HL-60/S4 (cell line): ENCODE measurements at regions not wholly inside any gene's neighbourhood (a gene's known extent, or its start where the extent isn't known, plus 50 kb on each side); places are given as distances from the start of the nearest gene placed in this dataset.

Source experiments
- in situ Hi-C: fragments of 300-500 bp; cut with MboI; formaldehyde crosslinking; loops from 2 replicates; pipeline ENCODE4 v1.14.3; 2022; ENCODE audit warnings: low sequenced_read_pairs

GRCh38 chr4:173793937-173794510 lies 264.0 kb upstream of the HAND2 start:
- in situ Hi-C loops: no loop called here

GRCh38 chr4:173782660-173783059 lies 252.6 kb upstream of the HAND2 start:
- in situ Hi-C loops: no loop called here

GRCh38 chr4:173777921-173778320 lies 247.9 kb upstream of the HAND2 start:
- in situ Hi-C loops: no loop called here

- in situ Hi-C loops: no loop called here
These were observed 247.4 kb upstream of the HAND2 start for GRCh38 chr4:173777421-173777820.

- in situ Hi-C loops: no loop called here
These were observed 239.5 kb upstream of the HAND2 start for GRCh38 chr4:173769568-173769967.

- in situ Hi-C loops: no loop called here
These were observed 237.6 kb upstream of the HAND2 start for GRCh38 chr4:173767650-173768049.

- in situ Hi-C loops: no loop called here
These were observed 236.2 kb upstream of the HAND2 start for GRCh38 chr4:173766171-173766600.

- in situ Hi-C loops: no loop called here
These were observed 235.7 kb upstream of the HAND2 start for GRCh38 chr4:173765751-173766150.

- in situ Hi-C loops: no loop called here
These were observed 233.4 kb upstream of the HAND2 start for GRCh38 chr4:173763389-173763788.

GRCh38 chr4:173761938-173762337 lies 231.9 kb upstream of the HAND2 start:
- in situ Hi-C loops: no loop called here

- in situ Hi-C loops: no loop called here
These were observed 231.2 kb upstream of the HAND2 start for GRCh38 chr4:173761236-173761635.

- in situ Hi-C loops: no loop called here
These were observed 228.1 kb upstream of the HAND2 start for GRCh38 chr4:173758132-173758531.

GRCh38 chr4:173753408-173753807 lies 223.4 kb upstream of the HAND2 start:
- in situ Hi-C loops: no loop called here

- in situ Hi-C loops: no loop called here
These were observed 222.7 kb upstream of the HAND2 start for GRCh38 chr4:173752610-173753230.

- in situ Hi-C loops: no loop called here
These were observed 218.3 kb upstream of the HAND2 start for GRCh38 chr4:173748353-173748752.

- in situ Hi-C loops: no loop called here
These were observed 217.7 kb upstream of the HAND2 start for GRCh38 chr4:173747537-173748257.

- in situ Hi-C loops: no loop called here
These were observed 216.4 kb upstream of the HAND2 start for GRCh38 chr4:173746424-173746823.

- in situ Hi-C loops: no loop called here
These were observed 215.7 kb upstream of the HAND2 start for GRCh38 chr4:173745765-173746164.

GRCh38 chr4:173736840-173737239 lies 206.8 kb upstream of the HAND2 start:
- in situ Hi-C loops: no loop called here

GRCh38 chr4:173735585-173735984 lies 205.6 kb upstream of the HAND2 start:
- in situ Hi-C loops: no loop called here

- in situ Hi-C loops: no loop called here
These were observed 205.0 kb upstream of the HAND2 start for GRCh38 chr4:173735049-173735448.

GRCh38 chr4:173731257-173731656 lies 201.2 kb upstream of the HAND2 start:
- in situ Hi-C loops: no loop called here
